ENCODE measurements at regions not wholly inside any gene's neighbourhood (a gene's known extent, or its start where the extent isn't known, plus 50 kb on each side); places are given as distances from the start of the nearest gene placed in this dataset.

- TF ChIP-seq CTCF (conservative IDR thresholded peaks at IDR 0.05; ENCODE audit: low read length) = no peak
- TF ChIP-seq EZH2phosphoT487 (IDR thresholded peaks at IDR 0.05; ENCODE audit: borderline replicate concordance) = no peak
Observed at GRCh38 chrX:34470507-34470906, 186.6 kb downstream of the TMEM47 start.
